HepG2 (cell line): ENCODE measurements at regions not wholly inside any gene's neighbourhood (a gene's known extent, or its start where the extent isn't known, plus 50 kb on each side); places are given as distances from the start of the nearest gene placed in this dataset.

Source experiments
- BCL6 ChIP-seq: IDR thresholded peaks from 2 replicates; pipeline ENCODE4 v1.6.1; 2016; ENCODE audit warnings: missing genetic modification reagents, missing compliant biosample characterization
- CEBPB ChIP-seq: IDR thresholded peaks from 2 replicates; pipeline ENCODE4 v1.6.1; 2011; ENCODE audit warnings: low read depth, low read length, improper control_type of control experiment, borderline replicate concordance
- CENPX ChIP-seq: sonication (generic); formaldehyde crosslinking; IDR thresholded peaks from 2 replicates; pipeline ENCODE4 v1.9.0; 2021; ENCODE audit warnings: mild to moderate bottlenecking, missing genetic modification reagents, moderate library complexity
- CREB1 ChIP-seq, 2 experiments: fragments of 450-650 bp in 1 of 2; IDR thresholded peaks; 2 replicates each; pipeline ENCODE4 v1.6.1; 2016 to 2017; ENCODE audit warnings: control low read depth in 1 of 2, mild to moderate bottlenecking in 1 of 2, missing compliant biosample characterization in 1 of 2, missing genetic modification characterization in 1 of 2
- DMAP1 ChIP-seq: IDR thresholded peaks from 2 replicates; pipeline ENCODE4 v1.6.1; 2016
- FOSL2 ChIP-seq: sonication (generic); formaldehyde crosslinking; IDR thresholded peaks from 2 replicates; pipeline ENCODE4 v1.4.0; 2020; ENCODE audit warnings: missing genetic modification reagents
- FOXP1 ChIP-seq, 2 experiments: fragments of 450-650 bp in 1 of 2; IDR thresholded peaks; 2 replicates each; pipeline ENCODE4 v1.6.1; 2017 to 2018; ENCODE audit warnings: antibody characterized with exemption in 1 of 2
- SMYD3 ChIP-seq: sonication (generic); formaldehyde crosslinking; IDR thresholded peaks from 2 replicates; pipeline ENCODE4 v1.8.1; 2023; ENCODE audit warnings: mild to moderate bottlenecking, missing genetic modification reagents
- SOX13 ChIP-seq, 3 experiments: fragments of 450-650 bp in 1 of 3; sonication (generic) in 1 of 3; formaldehyde crosslinking in 1 of 3; IDR thresholded peaks in 2 of 3; conservative IDR thresholded peaks in 1 of 3; 2 replicates each; pipeline versions ENCODE4 v1.5.0 to v1.6.1; 2016 to 2020; ENCODE audit warnings: antibody characterized with exemption in 1 of 3, mild to moderate bottlenecking in 1 of 3, missing compliant biosample characterization in 1 of 3, missing genetic modification reagents in 1 of 3, moderate library complexity in 1 of 3
- ZNF10 ChIP-seq: sonication (generic); formaldehyde crosslinking; IDR thresholded peaks from 2 replicates; pipeline ENCODE4 v1.4.0; 2020; ENCODE audit warnings: mild to moderate bottlenecking, low read depth, missing genetic modification reagents, borderline replicate concordance
- ZNF543 ChIP-seq: sonication (generic); formaldehyde crosslinking; IDR thresholded peaks from 2 replicates; pipeline ENCODE4 v1.4.0; 2020; ENCODE audit warnings: mild to moderate bottlenecking, missing genetic modification reagents
- ZNF552 ChIP-seq: sonication (generic); formaldehyde crosslinking; IDR thresholded peaks from 2 replicates; pipeline ENCODE4 v1.9.0; 2022; ENCODE audit warnings: missing genetic modification reagents, mild to moderate bottlenecking, borderline replicate concordance
- TF ChIP-seq, protein P1 (sequence below): sonication (generic); formaldehyde crosslinking; IDR thresholded peaks from 2 replicates; pipeline ENCODE4 v1.5.1; 2020; ENCODE audit warnings: mild to moderate bottlenecking, missing genetic modification reagents, borderline replicate concordance
- TF ChIP-seq, protein P2 (sequence below): sonication (generic); formaldehyde crosslinking; IDR thresholded peaks from 2 replicates; pipeline ENCODE4 v1.5.0; 2020; ENCODE audit warnings: missing genetic modification reagents
- TF ChIP-seq, protein P3 (sequence below): sonication (generic); formaldehyde crosslinking; IDR thresholded peaks from 2 replicates; pipeline ENCODE4 v1.8.0; 2022; ENCODE audit warnings: missing genetic modification reagents, low read depth, mild to moderate bottlenecking, borderline replicate concordance

DNA sequence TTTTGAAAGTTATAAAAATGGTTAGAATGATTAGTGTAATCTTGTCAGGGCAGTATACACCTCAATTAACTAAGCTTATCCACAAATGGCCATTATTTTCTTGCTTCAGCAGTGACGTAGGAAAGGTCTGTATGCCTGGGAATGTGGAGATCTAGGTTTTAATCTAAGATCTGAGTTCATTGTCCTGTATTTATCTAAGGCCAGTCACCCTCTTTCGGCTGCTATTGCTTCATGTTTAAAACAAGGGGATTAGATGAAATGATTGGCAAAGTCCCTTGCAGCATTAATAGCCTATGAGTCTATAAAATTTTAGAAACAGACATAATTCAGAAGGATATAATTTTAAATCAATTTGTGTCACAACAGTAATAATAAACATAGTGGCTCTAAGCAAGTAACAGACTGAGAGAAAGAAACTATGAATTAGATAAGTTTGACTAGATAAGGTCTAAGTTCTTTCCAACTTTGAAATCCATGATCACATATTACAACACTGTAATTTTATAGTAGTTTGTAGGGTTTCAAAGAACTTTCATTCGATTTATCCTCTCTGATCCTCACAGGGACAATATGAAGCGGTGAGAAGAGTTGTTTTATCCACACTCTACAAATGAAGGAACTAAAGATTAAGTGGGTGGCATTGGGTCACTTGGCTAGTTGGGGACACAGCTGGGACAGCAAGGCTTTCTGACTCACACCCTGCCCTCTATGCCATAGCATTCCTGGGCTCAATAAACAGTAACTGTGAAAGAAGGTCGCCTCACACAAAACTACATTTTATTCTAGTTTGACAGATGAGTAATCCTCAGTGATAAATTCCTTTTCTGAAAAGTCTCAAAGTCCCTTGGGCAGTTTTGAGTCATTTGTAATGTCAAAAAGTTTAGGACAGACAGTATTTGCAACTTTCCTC is 60.6 kb upstream of the RDX start (continued):
- TF ChIP-seq SOX13 (IDR thresholded peaks at IDR 0.05) (no peak), SOX13 (CRISPR knock-in tag; conservative IDR thresholded peaks at IDR 0.05 in 1 of 2, IDR thresholded peaks at IDR 0.05 in 1 of 2) (peak in 1 of 2 experiments; percentile 65; a peak in 1 of 4 replicates), CREB1 (IDR thresholded peaks at IDR 0.05) (0 out of 2 replicates have a peak, but pooled peaks have one; percentile 21), CREB1 (CRISPR knock-in tag; IDR thresholded peaks at IDR 0.05) (no peak), ZNF552 (CRISPR knock-in tag) (no peak), DMAP1 (CRISPR knock-in tag) (0 out of 2 replicates have a peak, but pooled peaks have one; percentile 4), FOSL2 (peak; percentile 85), ZNF10 (CRISPR knock-in tag) (no peak), SMYD3 (CRISPR knock-in tag) (no peak), ZNF543 (CRISPR knock-in tag) (no peak), FOXP1 (IDR thresholded peaks at IDR 0.05) (no peak), FOXP1 (CRISPR knock-in tag; IDR thresholded peaks at IDR 0.05) (no peak), CEBPB (peak; percentile 56), BCL6 (CRISPR knock-in tag) (0 out of 2 replicates have a peak, but pooled peaks have one; percentile 17), CENPX (CRISPR knock-in tag) (no peak)
- TF ChIP-seq, protein P1, sequence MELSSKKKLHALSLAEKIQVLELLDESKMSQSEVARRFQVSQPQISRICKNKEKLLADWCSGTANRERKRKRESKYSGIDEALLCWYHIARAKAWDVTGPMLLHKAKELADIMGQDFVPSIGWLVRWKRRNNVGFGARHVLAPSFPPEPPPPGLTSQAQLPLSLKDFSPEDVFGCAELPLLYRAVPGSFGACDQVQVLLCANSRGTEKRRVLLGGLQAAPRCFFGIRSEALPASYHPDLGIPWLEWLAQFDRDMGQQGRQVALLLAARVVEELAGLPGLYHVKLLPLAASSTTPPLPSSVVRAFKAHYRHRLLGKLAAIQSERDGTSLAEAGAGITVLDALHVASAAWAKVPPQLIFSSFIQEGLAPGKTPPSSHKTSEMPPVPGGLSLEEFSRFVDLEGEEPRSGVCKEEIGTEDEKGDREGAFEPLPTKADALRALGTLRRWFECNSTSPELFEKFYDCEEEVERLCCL, result no peak
- TF ChIP-seq, protein P2, sequence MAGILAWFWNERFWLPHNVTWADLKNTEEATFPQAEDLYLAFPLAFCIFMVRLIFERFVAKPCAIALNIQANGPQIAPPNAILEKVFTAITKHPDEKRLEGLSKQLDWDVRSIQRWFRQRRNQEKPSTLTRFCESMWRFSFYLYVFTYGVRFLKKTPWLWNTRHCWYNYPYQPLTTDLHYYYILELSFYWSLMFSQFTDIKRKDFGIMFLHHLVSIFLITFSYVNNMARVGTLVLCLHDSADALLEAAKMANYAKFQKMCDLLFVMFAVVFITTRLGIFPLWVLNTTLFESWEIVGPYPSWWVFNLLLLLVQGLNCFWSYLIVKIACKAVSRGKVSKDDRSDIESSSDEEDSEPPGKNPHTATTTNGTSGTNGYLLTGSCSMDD (CRISPR knock-in tag), result no peak
- TF ChIP-seq, protein P3, sequence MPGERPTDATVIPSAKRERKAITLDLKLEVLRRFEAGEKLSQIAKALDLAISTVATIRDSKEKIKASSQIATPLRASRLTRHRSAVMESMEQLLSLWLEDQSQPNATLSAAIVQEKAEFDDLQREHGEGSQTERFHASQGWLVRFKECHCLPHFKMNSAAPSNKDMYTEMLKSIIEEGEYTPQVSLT (CRISPR knock-in tag), result no peak
